Thyroid gland (tissue), 4 donors: ENCODE measurements at regions not wholly inside any gene's neighbourhood (a gene's known extent, or its start where the extent isn't known, plus 50 kb on each side); places are given as distances from the start of the nearest gene placed in this dataset.

ENCODE experiments used
- POLR2A ChIP-seq, 2 donors: fragments of 450-650 bp; IDR thresholded peaks; one replicate each; pipeline ENCODE4 v1.6.1; 2017; ENCODE audit warnings: antibody characterized with exemption in 2 of 2, mild to moderate bottlenecking in 2 of 2, moderate library complexity in 1 of 2
- TF ChIP-seq, protein P1 (sequence below), 6 experiments: fragments of 200-600 bp in 3 of 6; fragments of 450-650 bp in 3 of 6; sonication (generic) in 3 of 6; IDR thresholded peaks; one replicate each; pipeline ENCODE4 v1.5.1; 2016 to 2019; ENCODE audit warnings: antibody characterized with exemption in 6 of 6, mild to moderate bottlenecking in 2 of 6, inconsistent platforms in 1 of 6, moderate library complexity in 1 of 6

DNA sequence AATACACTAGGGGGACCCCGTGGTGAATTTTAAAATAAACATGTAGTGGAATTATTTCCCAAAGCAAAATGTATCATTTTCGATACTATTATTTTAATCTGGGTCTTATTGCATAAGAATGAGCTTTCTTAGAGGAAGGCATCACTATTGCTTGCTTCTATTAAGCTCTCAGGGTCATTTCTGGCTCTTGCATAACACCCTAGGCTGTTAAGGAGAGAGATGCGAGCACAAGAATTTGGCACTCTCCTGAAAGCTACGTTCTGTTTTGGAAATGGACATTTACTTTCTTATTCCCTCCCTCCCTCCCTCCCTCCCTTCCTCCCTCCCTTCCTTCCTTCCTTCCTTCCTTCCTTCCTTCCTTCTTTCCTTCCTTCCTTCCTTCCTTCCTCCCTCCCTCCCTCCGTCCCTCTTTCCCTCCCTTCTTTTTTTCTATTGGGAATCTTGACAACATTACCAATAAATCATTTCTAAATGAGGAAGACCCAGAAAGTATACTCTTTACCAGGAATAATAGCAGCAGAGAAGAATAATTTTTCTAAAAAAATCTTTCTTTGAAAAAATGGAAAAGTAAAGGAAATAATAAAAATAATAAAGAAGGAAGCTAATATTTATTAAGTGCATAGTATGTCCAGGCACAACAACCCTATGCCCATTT lies 83.6 kb upstream of the BDNF start:
- TF ChIP-seq, protein P1, sequence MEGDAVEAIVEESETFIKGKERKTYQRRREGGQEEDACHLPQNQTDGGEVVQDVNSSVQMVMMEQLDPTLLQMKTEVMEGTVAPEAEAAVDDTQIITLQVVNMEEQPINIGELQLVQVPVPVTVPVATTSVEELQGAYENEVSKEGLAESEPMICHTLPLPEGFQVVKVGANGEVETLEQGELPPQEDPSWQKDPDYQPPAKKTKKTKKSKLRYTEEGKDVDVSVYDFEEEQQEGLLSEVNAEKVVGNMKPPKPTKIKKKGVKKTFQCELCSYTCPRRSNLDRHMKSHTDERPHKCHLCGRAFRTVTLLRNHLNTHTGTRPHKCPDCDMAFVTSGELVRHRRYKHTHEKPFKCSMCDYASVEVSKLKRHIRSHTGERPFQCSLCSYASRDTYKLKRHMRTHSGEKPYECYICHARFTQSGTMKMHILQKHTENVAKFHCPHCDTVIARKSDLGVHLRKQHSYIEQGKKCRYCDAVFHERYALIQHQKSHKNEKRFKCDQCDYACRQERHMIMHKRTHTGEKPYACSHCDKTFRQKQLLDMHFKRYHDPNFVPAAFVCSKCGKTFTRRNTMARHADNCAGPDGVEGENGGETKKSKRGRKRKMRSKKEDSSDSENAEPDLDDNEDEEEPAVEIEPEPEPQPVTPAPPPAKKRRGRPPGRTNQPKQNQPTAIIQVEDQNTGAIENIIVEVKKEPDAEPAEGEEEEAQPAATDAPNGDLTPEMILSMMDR (IDR thresholded peaks at IDR 0.05): no peak
- no peak for TF ChIP-seq POLR2A (IDR thresholded peaks at IDR 0.05)
